HG02610 (cell line): ENCODE measurements at regions not wholly inside any gene's neighbourhood (a gene's known extent, or its start where the extent isn't known, plus 50 kb on each side); places are given as distances from the start of the nearest gene placed in this dataset.

Experiments
- ATAC-seq: cut with Tn5 transposase; IDR thresholded peaks from one replicate; pipeline ENCODE4 v1.9.1; 2021; ENCODE audit warnings: mild to moderate bottlenecking, moderate library complexity; ENCODE audit not compliant: unreplicated experiment

DNA sequence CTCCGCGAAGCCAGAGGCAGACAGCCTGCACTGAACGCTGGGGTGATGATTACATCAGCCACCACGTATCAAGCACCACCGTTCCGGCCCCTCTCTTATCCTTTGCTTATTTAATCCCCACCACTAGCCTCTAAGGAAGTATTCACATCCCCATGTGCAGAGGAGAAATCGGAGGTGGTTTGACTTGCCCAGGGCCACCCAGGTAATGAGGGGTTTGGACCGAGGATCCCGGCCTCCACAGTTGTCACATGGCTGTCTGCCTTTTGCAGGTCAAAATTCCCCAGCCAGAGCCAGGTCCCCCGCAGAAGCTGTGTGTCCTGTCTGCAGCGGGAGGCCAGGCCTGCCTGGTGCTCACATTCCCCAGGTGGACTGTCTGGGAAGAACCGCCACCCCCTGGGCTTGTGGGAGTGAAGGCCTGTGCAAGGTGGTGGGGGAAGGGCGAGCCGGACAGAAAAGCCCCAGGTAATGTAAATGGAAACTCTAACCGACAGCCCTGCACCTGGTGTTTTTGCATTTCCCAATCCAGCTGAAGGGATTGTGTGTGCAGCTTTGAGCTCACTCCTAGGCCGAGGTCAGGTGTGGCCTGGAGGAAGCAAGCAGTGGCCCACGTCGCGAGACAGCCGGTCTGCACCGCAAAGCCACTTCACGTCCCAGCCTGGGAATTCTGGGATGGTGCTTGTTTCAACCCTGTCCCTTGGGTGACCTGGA lies 108.5 kb upstream of the ID2 start:
- no peak for ATAC-seq

DNA sequence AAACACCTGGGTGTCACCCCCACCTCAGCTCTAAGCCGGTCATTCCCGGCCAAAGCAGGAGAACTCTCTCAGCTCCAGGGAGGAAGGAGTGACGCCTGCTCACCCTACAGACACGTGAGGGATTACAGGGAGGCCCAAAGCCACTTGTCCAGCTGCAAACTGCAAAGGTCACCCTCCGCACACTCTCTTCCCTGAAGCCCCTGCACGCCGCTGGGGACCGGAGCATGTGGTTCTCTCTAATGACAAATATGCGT lies 108.0 kb upstream of the ID2 start:
- ATAC-seq = no peak

DNA sequence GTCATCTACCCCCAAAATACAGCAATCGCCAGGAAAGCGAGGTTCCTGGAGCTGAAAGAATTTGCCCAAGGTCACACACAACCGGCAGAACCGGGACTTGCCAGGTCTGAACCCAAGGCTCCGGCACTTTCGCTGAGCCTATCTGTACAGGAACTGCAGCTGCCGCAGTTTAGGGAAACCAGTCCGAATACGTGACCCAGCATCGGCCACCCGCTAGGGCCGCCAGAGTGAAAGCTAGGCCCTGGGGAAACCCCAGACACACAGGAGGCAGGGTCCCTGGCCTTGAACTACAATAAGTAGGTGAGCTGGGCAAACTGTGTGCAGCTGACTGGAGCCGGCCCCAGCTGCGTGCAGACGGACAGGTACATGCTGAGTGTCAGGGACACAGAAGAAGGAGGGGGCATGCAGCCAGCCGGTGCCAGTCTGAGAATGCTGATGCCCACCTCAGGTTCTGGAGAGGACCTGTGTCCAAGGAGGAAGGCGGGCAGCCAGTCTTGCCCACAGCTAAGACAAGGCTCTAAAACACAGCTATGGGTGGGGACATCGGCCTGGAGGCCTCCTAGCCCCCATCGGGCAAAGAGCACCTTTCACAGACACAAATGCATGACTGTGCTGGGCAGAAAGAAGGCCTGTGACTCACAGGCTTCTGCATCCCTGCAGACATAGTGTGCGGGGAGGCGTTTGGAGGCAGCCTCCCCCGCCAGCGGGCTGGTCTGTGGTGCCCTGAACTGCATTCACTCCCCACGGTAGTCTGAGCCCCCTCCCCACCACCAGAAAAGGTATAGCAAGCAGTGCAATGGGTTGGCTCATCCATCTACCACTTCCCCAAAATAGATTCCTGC lies 107.4 kb upstream of the ID2 start:
- peak; percentile 46 for ATAC-seq

DNA sequence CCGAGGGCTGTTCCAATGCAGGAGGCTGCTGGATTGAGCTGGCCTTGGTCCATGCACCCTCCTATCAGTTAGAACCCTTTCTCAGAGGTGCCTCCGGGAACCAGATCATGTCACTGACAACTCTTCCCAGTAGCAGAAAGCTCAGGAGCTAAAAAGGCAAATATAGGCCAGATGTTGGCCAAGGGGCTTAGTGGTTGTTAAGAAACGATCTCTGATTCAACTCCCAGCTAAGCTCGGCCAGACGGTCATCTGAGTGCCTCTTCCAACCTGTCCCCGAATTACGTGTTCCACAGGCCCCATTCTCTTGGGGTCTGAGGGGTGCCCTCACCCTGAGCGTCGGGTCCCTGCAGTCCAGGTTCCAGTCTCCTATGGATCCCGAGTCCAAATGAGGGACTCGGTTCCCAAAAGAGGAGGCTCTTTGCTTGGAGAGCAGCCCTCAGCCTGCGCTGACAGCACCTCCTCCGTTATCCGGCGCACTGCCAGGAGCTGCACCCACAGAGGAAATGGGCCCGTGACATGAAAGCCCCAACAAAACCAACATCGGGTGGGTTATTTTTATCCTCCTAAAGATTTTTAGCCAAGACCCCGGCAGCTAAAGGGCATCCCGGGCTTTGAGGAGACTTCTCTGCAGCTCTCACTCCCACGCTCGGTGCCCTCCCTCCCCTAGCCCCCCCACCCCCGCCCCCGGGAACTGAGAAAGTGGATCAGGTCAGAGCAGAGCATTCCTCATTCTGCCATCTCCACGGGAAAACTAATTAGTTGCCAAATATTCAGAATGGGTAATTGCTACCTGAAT lies 106.6 kb upstream of the ID2 start:
- ATAC-seq = no peak

GRCh38 chr2:8575834-8576423 lies 105.9 kb upstream of the ID2 start:
- ATAC-seq = no peak

GRCh38 chr2:8576525-8577167 lies 105.2 kb upstream of the ID2 start:
- ATAC-seq = peak; percentile 53

- ATAC-seq = no peak
Measured at GRCh38 chr2:8577573-8577972, 104.3 kb upstream of the ID2 start.

GRCh38 chr2:8578335-8579244 lies 103.3 kb upstream of the ID2 start:
- no peak for ATAC-seq

DNA sequence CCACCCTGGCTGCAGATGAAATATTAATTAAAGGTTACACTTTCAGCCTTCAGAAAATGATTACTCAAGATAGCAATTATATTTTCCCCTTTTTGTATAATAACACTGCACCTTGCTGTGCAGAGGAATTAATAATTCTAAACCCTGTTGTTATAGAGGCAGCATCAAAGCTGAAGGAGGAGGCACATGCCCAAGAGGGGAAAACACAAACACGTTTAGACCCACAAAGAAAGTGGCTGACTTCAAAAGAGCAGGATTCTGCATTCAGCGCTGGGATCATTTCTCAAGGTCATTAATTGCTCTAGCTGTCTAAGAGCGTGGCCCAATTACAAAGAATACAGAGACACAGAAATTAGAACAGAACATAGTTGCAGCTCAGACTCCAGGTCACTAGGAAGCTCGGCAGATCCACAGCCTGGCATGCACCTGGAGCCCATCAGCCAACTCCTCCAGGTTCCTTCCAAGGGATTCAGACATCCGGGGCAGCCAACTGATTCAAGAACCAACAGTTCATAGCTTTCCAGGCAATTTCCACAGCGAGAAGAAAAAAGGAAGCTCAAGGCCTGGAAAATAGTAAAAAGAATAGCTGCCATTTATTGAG lies 102.3 kb upstream of the ID2 start:
- ATAC-seq = no peak

- no peak for ATAC-seq
Measured at GRCh38 chr2:8580316-8581233, 101.3 kb upstream of the ID2 start.

DNA sequence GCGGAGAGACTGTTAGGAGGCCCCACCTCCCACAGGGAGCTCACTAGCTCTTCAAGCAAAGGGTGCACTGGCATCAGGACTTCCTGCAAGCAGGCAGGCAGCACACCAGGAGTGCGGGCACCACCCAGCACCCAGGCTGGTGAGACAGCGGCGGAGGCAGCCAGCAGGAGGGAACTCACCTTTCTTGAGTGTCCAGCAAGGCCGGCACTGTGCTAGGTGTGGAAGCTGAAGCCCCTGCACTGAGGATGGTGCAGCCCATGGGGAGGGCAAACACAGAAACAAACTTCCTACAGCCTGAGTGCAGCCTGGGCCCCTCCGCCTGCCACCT lies 100.7 kb upstream of the ID2 start:
- ATAC-seq = no peak

GRCh38 chr2:8581601-8582041 lies 100.2 kb upstream of the ID2 start:
- no peak for ATAC-seq

DNA sequence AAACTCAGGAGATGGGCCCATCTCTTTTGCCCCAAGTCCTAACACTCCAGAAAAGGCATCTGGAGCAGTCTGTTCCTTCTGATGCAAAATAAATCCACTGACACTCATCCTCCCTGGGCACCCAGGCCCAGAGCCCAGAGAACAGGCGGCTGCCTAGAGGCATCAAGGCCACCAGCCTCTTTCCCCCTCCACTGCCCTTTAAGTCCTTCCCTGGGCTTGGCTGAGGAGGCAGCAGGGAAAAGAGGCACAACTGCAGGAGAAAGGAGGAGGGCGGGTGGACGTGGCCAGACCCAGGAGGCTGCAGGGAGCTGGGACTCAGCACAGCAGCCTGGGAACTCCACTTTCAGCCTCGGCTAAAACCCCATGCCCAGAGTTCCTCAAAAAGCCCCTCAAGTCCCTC lies 99.7 kb upstream of the ID2 start:
- no peak for ATAC-seq

DNA sequence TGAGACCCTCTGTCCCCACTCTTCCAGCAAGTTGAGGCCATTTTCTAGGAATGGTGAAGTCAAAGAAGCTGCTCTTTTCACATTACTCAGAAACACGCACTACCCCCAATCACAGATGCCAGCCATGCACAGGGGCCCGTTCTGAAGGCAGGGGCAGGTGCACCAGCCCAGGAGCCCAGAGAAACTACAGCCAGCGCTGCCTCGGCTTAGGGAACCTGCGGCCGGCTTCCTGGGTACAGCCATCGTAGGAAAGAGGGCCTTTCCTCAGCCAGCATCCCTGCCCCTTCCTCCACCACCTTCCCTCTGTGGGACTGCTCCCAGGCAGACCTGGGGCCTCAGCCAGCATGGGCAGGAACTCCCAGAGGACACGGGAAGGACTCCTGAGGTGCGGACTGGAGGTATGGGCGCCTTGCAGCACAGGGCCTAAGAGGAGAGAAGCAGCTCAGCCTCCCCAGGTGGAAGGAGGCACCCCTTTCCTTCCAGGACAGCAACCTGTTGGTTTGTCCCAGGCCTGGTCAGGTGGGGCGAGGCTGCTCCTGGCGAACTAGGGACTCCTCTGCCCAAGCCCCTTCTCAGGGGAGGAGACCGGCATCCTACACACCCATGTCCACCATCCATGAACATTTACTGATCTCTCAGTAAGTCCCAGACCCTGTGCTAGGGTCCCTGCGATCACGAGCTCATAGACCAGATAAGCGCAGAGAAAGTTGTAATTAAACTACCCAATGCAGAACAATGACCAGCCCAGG lies 99.0 kb upstream of the ID2 start:
- ATAC-seq = no peak

GRCh38 chr2:8583400-8584173 lies 98.3 kb upstream of the ID2 start:
- ATAC-seq = peak; percentile 84

DNA sequence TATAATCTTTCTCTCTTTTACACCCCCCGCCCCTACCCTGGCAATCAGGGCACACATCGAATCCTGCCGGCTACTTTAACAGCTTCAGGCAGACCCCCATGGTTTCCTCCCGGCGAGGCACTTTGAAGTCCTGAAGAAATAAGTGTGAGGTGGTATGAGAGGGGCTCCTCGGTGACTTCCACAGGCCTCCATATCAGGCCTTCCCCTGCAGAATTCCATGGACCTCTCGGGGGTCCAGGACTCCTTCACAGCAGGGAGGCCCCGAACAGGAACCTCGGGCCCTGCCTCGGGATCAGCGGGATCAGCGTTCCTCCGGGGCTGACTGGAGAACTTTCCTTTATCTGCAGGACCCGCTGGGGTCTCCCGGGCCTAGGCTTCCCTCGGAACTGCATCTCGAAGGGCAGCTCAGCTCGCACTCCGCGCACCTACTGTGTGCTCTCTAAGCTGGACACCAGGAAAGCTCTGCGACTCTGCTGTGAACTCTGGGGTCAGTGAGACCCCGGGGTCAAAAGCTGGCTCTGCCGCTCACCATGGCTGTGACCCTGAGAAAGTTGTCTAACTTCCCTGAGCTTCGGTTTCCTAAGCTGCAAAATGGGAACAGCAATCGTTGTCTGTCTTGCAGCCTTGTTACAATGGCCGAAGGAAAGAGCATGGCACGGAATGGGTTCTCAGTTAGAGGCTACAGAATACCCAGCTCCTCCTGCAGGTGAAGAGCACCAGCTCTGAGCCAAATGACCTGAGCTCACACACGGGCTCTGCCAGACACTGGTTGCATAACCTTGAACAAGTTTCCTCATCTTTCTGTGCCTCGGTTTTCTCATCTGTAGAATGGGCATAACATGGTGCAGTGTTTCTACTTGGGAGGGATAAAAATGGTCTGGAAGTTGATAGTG lies 97.4 kb upstream of the ID2 start:
- ATAC-seq = no peak
